Loucy (cell line): ENCODE measurements at regions not wholly inside any gene's neighbourhood (a gene's known extent, or its start where the extent isn't known, plus 50 kb on each side); places are given as distances from the start of the nearest gene placed in this dataset.

Experiments used
- H2AFZ ChIP-seq: fragments of 200-600 bp; sonication (generic); 2 replicates; pipeline ENCODE4 v1.6.0; 2016; ENCODE audit warnings: antibody characterized with exemption, mild to moderate bottlenecking, low read length, moderate library complexity
- H3F3A ChIP-seq: fragments of 200-600 bp; 2 replicates; pipeline ENCODE4 v1.6.0; 2016; ENCODE audit warnings: antibody characterized with exemption, low read depth, mild to moderate bottlenecking
- H3K27me3 ChIP-seq: fragments of 200-600 bp; sonication (generic); 2 replicates; pipeline ENCODE4 v1.6.1; 2014; ENCODE audit warnings: low read length, mild to moderate bottlenecking; ENCODE audit not compliant: insufficient read depth, poor library complexity, severe bottlenecking
- H3K36me3 ChIP-seq: fragments of 200-600 bp; sonication (generic); 2 replicates; pipeline ENCODE4 v1.6.1; 2016; ENCODE audit warnings: low read length; ENCODE audit not compliant: insufficient read depth
- H3K4me1 ChIP-seq: fragments of 200-600 bp; sonication (generic); 2 replicates; pipeline ENCODE4 v1.5.1; 2014; ENCODE audit warnings: low read length, mild to moderate bottlenecking; ENCODE audit not compliant: insufficient read depth, poor library complexity, severe bottlenecking
- H3K4me2 ChIP-seq: fragments of 200-600 bp; sonication (generic); 2 replicates; pipeline ENCODE4 v1.6.0; 2014; ENCODE audit warnings: antibody characterized with exemption, low read length, low read depth, mild to moderate bottlenecking; ENCODE audit not compliant: poor library complexity, severe bottlenecking
- H3K4me3 ChIP-seq: fragments of 200-600 bp; sonication (generic); 2 replicates; pipeline ENCODE4 v1.5.1; 2014; ENCODE audit warnings: low read length, mild to moderate bottlenecking, mixed read lengths; ENCODE audit not compliant: poor library complexity, severe bottlenecking
- H3K79me2 ChIP-seq: fragments of 200-600 bp; sonication (generic); 2 replicates; pipeline ENCODE4 v1.6.1; 2014; ENCODE audit warnings: low read length; ENCODE audit not compliant: insufficient read depth
- H3K9ac ChIP-seq: fragments of 200-600 bp; sonication (generic); 2 replicates; pipeline ENCODE4 v1.6.0; 2014; ENCODE audit warnings: mild to moderate bottlenecking, low read depth, low read length, moderate library complexity; ENCODE audit not compliant: poor library complexity, severe bottlenecking
- H3K9me2 ChIP-seq: fragments of 200-600 bp; sonication (generic); replicated peaks from 2 replicates; pipeline ENCODE4 v1.6.1; 2016; ENCODE audit warnings: low read depth, low read length, mixed read lengths
- H3K9me3 ChIP-seq: fragments of 200-600 bp; sonication (generic); 2 replicates; pipeline ENCODE4 v1.6.1; 2014; ENCODE audit warnings: mild to moderate bottlenecking, antibody characterized with exemption, low read length, low read depth; ENCODE audit not compliant: insufficient read depth
- H4K20me1 ChIP-seq: fragments of 200-600 bp; sonication (generic); 2 replicates; pipeline ENCODE4 v1.6.0; 2014; ENCODE audit warnings: antibody characterized with exemption, low read length, mild to moderate bottlenecking; ENCODE audit not compliant: insufficient read depth, poor library complexity, severe bottlenecking
- EZH2phosphoT487 ChIP-seq: fragments of 200-600 bp; IDR thresholded peaks from 2 replicates; pipeline ENCODE4 v1.6.1; 2018; ENCODE audit warnings: antibody characterized with exemption, mild to moderate bottlenecking, moderate library complexity, borderline replicate concordance
- TF ChIP-seq, protein P1 (sequence below): fragments of 200-600 bp; sonication (generic); conservative IDR thresholded peaks from 2 replicates; pipeline ENCODE4 v1.5.1; 2014; ENCODE audit warnings: mild to moderate bottlenecking, antibody characterized with exemption, low read length

DNA sequence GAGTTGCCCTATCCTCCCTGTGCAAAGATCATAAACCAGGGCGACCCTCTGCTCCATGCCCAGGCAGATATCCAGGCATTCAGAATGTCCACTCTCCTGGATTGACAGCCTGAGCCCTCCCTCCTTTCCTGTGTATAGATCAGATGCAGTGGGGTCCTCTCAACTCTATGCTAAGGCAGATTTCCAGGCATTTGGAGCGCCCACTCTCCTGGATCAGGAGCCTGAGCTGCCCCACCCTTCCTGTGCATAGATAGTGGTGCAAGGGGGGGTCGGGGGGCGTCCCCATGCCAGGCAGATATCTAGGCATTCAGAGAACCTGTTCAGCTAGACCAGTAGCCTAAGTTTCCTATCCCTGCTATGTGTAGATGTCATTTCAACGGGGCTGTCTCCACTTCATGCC is 941.1 kb downstream of the PCDH19 start:
- Histone ChIP-seq H3K79me2 (no peaks in the 10 kb centered on the region), H3F3A (no peaks in the 10 kb centered on the region), H3K4me2 (no peak overlapping the region), H4K20me1 (no peaks in the 10 kb centered on the region), H2AFZ (no peak overlapping the region), H3K9me2 (no peaks in the 10 kb centered on the region), H3K9ac (no peak overlapping the region), H3K27me3 (no peaks in the 10 kb centered on the region), H3K4me3 (no peak overlapping the region), H3K36me3 (no peaks in the 10 kb centered on the region), H3K4me1 (no peaks in the 10 kb centered on the region), H3K9me3 (no peaks in the 10 kb centered on the region)
- no peak for TF ChIP-seq EZH2phosphoT487
- TF ChIP-seq, protein P1, sequence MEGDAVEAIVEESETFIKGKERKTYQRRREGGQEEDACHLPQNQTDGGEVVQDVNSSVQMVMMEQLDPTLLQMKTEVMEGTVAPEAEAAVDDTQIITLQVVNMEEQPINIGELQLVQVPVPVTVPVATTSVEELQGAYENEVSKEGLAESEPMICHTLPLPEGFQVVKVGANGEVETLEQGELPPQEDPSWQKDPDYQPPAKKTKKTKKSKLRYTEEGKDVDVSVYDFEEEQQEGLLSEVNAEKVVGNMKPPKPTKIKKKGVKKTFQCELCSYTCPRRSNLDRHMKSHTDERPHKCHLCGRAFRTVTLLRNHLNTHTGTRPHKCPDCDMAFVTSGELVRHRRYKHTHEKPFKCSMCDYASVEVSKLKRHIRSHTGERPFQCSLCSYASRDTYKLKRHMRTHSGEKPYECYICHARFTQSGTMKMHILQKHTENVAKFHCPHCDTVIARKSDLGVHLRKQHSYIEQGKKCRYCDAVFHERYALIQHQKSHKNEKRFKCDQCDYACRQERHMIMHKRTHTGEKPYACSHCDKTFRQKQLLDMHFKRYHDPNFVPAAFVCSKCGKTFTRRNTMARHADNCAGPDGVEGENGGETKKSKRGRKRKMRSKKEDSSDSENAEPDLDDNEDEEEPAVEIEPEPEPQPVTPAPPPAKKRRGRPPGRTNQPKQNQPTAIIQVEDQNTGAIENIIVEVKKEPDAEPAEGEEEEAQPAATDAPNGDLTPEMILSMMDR: no peak

DNA sequence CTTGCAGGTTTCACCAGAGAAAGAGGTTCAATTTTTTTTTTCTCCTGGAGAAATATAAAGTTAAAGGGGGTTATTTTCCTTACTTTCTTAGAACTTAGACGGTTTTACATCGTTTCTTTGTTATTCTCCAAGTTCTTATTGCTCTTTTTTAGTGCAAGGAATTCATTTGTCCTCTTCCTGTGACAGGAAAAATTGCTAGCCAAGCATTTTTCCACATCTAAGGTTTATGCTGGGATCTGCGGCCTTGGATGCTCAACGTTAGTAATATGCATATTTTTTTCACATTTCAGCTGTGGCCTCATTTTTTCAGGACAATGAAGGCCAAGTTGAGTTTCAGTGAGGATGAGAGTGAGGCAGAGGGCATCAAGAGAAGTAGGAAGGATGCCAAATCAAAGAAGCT is 948.9 kb downstream of the PCDH19 start:
- H3K36me3 ChIP-seq: no peaks in the 10 kb centered on the region
- H3K4me3 ChIP-seq: no peak overlapping the region
- no peak overlapping the region for H3K4me2 ChIP-seq
- H2AFZ ChIP-seq: no peak overlapping the region
- H3K27me3 ChIP-seq: no peaks in the 10 kb centered on the region
- no peak for TF ChIP-seq EZH2phosphoT487
- TF ChIP-seq, protein P1: no peak
- no peaks in the 10 kb centered on the region for H4K20me1 ChIP-seq
- no peaks in the 10 kb centered on the region for H3K9me2 ChIP-seq
- no peaks in the 10 kb centered on the region for H3K9me3 ChIP-seq
- no peaks in the 10 kb centered on the region for H3K4me1 ChIP-seq
- no peaks in the 10 kb centered on the region for H3K79me2 ChIP-seq
- no peak overlapping the region for H3K9ac ChIP-seq
- H3F3A ChIP-seq: no peaks in the 10 kb centered on the region

DNA sequence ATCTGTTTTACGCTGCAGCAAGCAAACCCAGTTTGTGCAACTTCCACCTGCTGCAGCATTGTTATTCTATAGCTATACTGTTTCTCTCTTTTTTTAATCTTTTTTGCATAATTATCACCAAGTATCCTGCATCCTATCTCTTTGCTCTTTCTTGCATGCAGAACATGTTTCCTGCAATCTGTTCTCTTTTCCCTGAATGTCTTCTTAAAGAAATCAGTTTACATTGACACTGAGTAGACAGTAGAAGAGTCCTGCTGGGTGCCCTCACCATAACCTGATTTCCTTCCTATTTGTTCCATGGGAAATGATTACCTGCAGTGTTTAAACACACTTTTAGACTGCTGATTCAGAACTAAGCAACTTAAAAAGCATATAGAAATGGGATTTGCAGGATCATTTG is 964.7 kb downstream of the PCDH19 start:
- no peak for TF ChIP-seq EZH2phosphoT487
- TF ChIP-seq, protein P1: no peak
- Histone ChIP-seq H3K4me1 (no peaks in the 10 kb centered on the region), H3K4me3 (no peak overlapping the region)

More for the DNA sequence above, 964.7 kb downstream of the PCDH19 start:
- H3K9me3 ChIP-seq: no peaks in the 10 kb centered on the region
- H3K4me2 ChIP-seq: no peak overlapping the region
- no peaks in the 10 kb centered on the region for H3F3A ChIP-seq
- no peaks in the 10 kb centered on the region for H3K9me2 ChIP-seq
- no peak overlapping the region for H3K9ac ChIP-seq
- H3K79me2 ChIP-seq: no peaks in the 10 kb centered on the region
- no peaks in the 10 kb centered on the region for H3K36me3 ChIP-seq
- no peaks in the 10 kb centered on the region for H3K27me3 ChIP-seq
- H4K20me1 ChIP-seq: no peaks in the 10 kb centered on the region
- no peak overlapping the region for H2AFZ ChIP-seq
